ENCODE measurements at regions not wholly inside any gene's neighbourhood (a gene's known extent, or its start where the extent isn't known, plus 50 kb on each side); places are given as distances from the start of the nearest gene placed in this dataset.

GRCh38 chr4:13174001-13174400 lies 310.1 kb downstream of the RAB28 start:
- Histone ChIP-seq H3K14ac (ENCODE audit: insufficient read length) (no peak overlapping the region), H3K79me1 (ENCODE audit: low read depth, low read length) (no peaks in the 10 kb centered on the region), H3K27ac (ENCODE audit: low read depth, low read length) (no peak overlapping the region), H2AK5ac (ENCODE audit: low read depth, low read length) (no peak overlapping the region), H3K4me2 (ENCODE audit: insufficient read depth in 1 of 2, low read depth in 2 of 2, low read length in 2 of 2) (no peak overlapping the region), H3K4me3 (ENCODE audit: extremely low read depth in 1 of 4, insufficient read depth in 2 of 4, low read depth in 3 of 4, low read length in 4 of 4) (no peak overlapping the region), H2AFZ (ENCODE audit: low read length) (no peak overlapping the region), H3K23me2 (ENCODE audit: low read depth, low read length) (no peaks in the 10 kb centered on the region), H3K9me3 (ENCODE audit: insufficient read depth in 2 of 2, low read depth in 1 of 2, low read length in 1 of 2) (no peaks in the 10 kb centered on the region), H3K9ac (replicated peaks in 1 of 4; ENCODE audit: extremely low read depth in 1 of 4, low read depth in 3 of 4, low read length in 3 of 4) (no peak overlapping the region), H2BK120ac (replicated peaks; ENCODE audit: low read depth, low read length) (no peak overlapping the region), H2BK15ac (ENCODE audit: low read length) (no peak overlapping the region), H4K8ac (ENCODE audit: extremely low read depth, insufficient read depth, low read length) (no peak overlapping the region), H2BK5ac (ENCODE audit: low read depth, low read length) (no peak overlapping the region), H2BK12ac (ENCODE audit: low read depth, low read length) (no peak overlapping the region), H3K23ac (ENCODE audit: insufficient read length) (no peak overlapping the region), H3K36me3 (ENCODE audit: control insufficient read depth in 2 of 4, insufficient read depth in 4 of 4, low read length in 3 of 4) (no peaks in the 10 kb centered on the region), H4K91ac (replicated peaks; ENCODE audit: insufficient read length, low read length) (no peak overlapping the region), H3K27me3 (replicated peaks in 1 of 4; ENCODE audit: control insufficient read depth in 3 of 4, extremely low read depth in 1 of 4, insufficient read depth in 3 of 4, low read length in 3 of 4) (no peaks in the 10 kb centered on the region), H2BK20ac (ENCODE audit: low read length) (no peak overlapping the region), H4K20me1 (replicated peaks in 1 of 2; ENCODE audit: control insufficient read depth in 1 of 2, insufficient read depth in 2 of 2, low read length in 2 of 2) (no peaks in the 10 kb centered on the region), H3K18ac (ENCODE audit: extremely low read depth, low read length) (no peak overlapping the region), H3K79me2 (ENCODE audit: control insufficient read depth in 1 of 2, insufficient read depth in 2 of 2, low read length in 2 of 2) (no peaks in the 10 kb centered on the region), H4K5ac (ENCODE audit: insufficient read length, low read depth, low read length) (no peak overlapping the region), H3K56ac (replicated peaks; ENCODE audit: insufficient read length, low read depth, low read length) (no peak overlapping the region), H3K4ac (replicated peaks; ENCODE audit: insufficient read length, low read depth, low read length) (no peak overlapping the region), H3K4me1 (replicated peaks in 1 of 4; ENCODE audit: control insufficient read depth in 3 of 4, insufficient read depth in 4 of 4, low read length in 3 of 4) (no peaks in the 10 kb centered on the region)
- ChIA-PET CTCF (ENCODE audit: partially characterized antibody) (no interaction called here), POLR2A (ENCODE audit: partially characterized antibody) (no interaction called here)
- WGBS, 2 experiments (ENCODE audit: extremely low coverage in 1 of 2, insufficient coverage in 1 of 2, insufficient read length in 1 of 2, insufficient replicate concordance in 2 of 2, low coverage in 1 of 2, low lambda C conversion rate in 2 of 2, missing lambda C conversion rate in 1 of 2), result 85% methylated on average over 6 of the region's 6 CpGs; no CpG with 5 or more reads in 1 of the 2 experiments
- DNase-seq (ENCODE audit: low read depth in 1 of 2, low spot score in 2 of 2) (no peak), FAIRE-seq (no peak)
- TF ChIP-seq SP2 (IDR thresholded peaks at IDR 0.05; ENCODE audit: low read length), result no peak
- no peak for TF ChIP-seq CEBPB (IDR thresholded peaks at IDR 0.05; ENCODE audit: low read depth, low read length)
- no peak for TF ChIP-seq RAD21 (IDR thresholded peaks at IDR 0.05 in 1 of 2, conservative IDR thresholded peaks at IDR 0.05 in 1 of 2; ENCODE audit: low read depth in 2 of 2, low read length in 2 of 2)
- no peak for TF ChIP-seq ZNF274 (IDR thresholded peaks at IDR 0.05; ENCODE audit: borderline replicate concordance, extremely low read depth, low read length)
- no peak for TF ChIP-seq SIRT6 (IDR thresholded peaks at IDR 0.05; ENCODE audit: low read length)
- no peak for TF ChIP-seq POLR2A (IDR thresholded peaks at IDR 0.05; ENCODE audit: control extremely low read depth in 1 of 2, low read depth in 2 of 2, low read length in 2 of 2)
- TF ChIP-seq, protein P1, sequence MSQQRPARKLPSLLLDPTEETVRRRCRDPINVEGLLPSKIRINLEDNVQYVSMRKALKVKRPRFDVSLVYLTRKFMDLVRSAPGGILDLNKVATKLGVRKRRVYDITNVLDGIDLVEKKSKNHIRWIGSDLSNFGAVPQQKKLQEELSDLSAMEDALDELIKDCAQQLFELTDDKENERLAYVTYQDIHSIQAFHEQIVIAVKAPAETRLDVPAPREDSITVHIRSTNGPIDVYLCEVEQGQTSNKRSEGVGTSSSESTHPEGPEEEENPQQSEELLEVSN (IDR thresholded peaks at IDR 0.05), result no peak
- no peak for TF ChIP-seq GABPA (IDR thresholded peaks at IDR 0.05; ENCODE audit: borderline replicate concordance, insufficient read depth, low read length)
- no peak for TF ChIP-seq SP1 (IDR thresholded peaks at IDR 0.05; ENCODE audit: low read depth, low read length)
- no peak for TF ChIP-seq NRF1 (IDR thresholded peaks at IDR 0.05; ENCODE audit: low read depth, low read length)
- no peak for TF ChIP-seq CBX8 (IDR thresholded peaks at IDR 0.05; ENCODE audit: borderline replicate concordance, low read depth, low read length)
- TF ChIP-seq GTF2F1 (IDR thresholded peaks at IDR 0.05; ENCODE audit: borderline replicate concordance, low read depth, low read length), result no peak
- TF ChIP-seq USF2 (IDR thresholded peaks at IDR 0.05; ENCODE audit: low read length), result no peak
- no peak for TF ChIP-seq MAFK (IDR thresholded peaks at IDR 0.05; ENCODE audit: low read depth, low read length)
